MM.1S (cell line): ENCODE measurements at regions not wholly inside any gene's neighbourhood (a gene's known extent, or its start where the extent isn't known, plus 50 kb on each side); places are given as distances from the start of the nearest gene placed in this dataset.

Experiments
- DNase-seq: peaks from one replicate; pipeline ENCODE4 v3.0.0-alpha.2; 2015
- H2AFZ ChIP-seq: fragments of 300-600 bp; sonication (generic); 2 replicates; pipeline ENCODE4 v1.6.0; 2016; ENCODE audit warnings: antibody characterized with exemption, low read length
- H3F3A ChIP-seq: fragments of 300-600 bp; sonication (generic); 2 replicates; pipeline ENCODE4 v1.6.1; 2016; ENCODE audit warnings: mild to moderate bottlenecking, antibody characterized with exemption, low read length, moderate library complexity, mixed read lengths; ENCODE audit not compliant: insufficient read depth
- H3K27ac ChIP-seq: fragments of 300-600 bp; sonication (generic); 2 replicates; pipeline ENCODE4 v1.5.1; 2016; ENCODE audit warnings: mild to moderate bottlenecking, low read length
- H3K27me3 ChIP-seq: fragments of 300-600 bp; sonication (generic); replicated peaks from 2 replicates; pipeline ENCODE4 v1.6.0; 2016; ENCODE audit warnings: low read length; ENCODE audit not compliant: insufficient read depth
- H3K36me3 ChIP-seq: fragments of 300-600 bp; sonication (generic); replicated peaks from 2 replicates; pipeline ENCODE4 v1.6.1; 2016; ENCODE audit warnings: mild to moderate bottlenecking, low read length, mixed read lengths; ENCODE audit not compliant: insufficient read depth
- H3K4me1 ChIP-seq: fragments of 300-600 bp; sonication (generic); 2 replicates; pipeline ENCODE4 v1.6.1; 2016; ENCODE audit warnings: low read length, mixed read lengths
- H3K4me2 ChIP-seq: fragments of 300-600 bp; sonication (generic); 2 replicates; pipeline ENCODE4 v1.6.0; 2016; ENCODE audit warnings: low read depth, low read length
- H3K4me3 ChIP-seq: fragments of 300-600 bp; sonication (generic); 2 replicates; pipeline ENCODE4 v1.5.1; 2016; ENCODE audit warnings: low read length, mixed read lengths
- H3K79me2 ChIP-seq: fragments of 300-600 bp; sonication (generic); 2 replicates; pipeline ENCODE4 v1.6.1; 2016; ENCODE audit warnings: mixed run types, low read length, mixed read lengths
- H3K9ac ChIP-seq: fragments of 300-600 bp; sonication (generic); 2 replicates; pipeline ENCODE4 v1.6.1; 2016; ENCODE audit warnings: low read length, mixed read lengths
- H3K9me2 ChIP-seq: fragments of 300-600 bp; sonication (generic); replicated peaks from 2 replicates; pipeline ENCODE4 v1.6.1; 2016; ENCODE audit warnings: mild to moderate bottlenecking, low read length, mixed read lengths; ENCODE audit not compliant: insufficient read depth
- H3K9me3 ChIP-seq: fragments of 300-600 bp; sonication (generic); replicated peaks from 2 replicates; pipeline ENCODE4 v1.6.1; 2016; ENCODE audit warnings: mild to moderate bottlenecking, low read length, mixed read lengths; ENCODE audit not compliant: insufficient read depth
- H4K20me1 ChIP-seq: fragments of 300-600 bp; sonication (generic); 2 replicates; pipeline ENCODE4 v1.6.1; 2016; ENCODE audit warnings: mild to moderate bottlenecking, low read length, moderate library complexity, mixed read lengths; ENCODE audit not compliant: insufficient read depth
- EZH2 ChIP-seq: fragments of 300-600 bp; sonication (generic); optimal IDR thresholded peaks from 2 replicates; pipeline ENCODE3; 2017; ENCODE audit warnings: low read depth, mild to moderate bottlenecking, antibody characterized with exemption, low read length, mixed read lengths
- EZH2phosphoT487 ChIP-seq: fragments of 300-600 bp; sonication (generic); IDR thresholded peaks from 2 replicates; pipeline ENCODE4 v1.6.1; 2018; ENCODE audit warnings: antibody characterized with exemption, low read length
- TF ChIP-seq, protein P1 (sequence below): fragments of 300-600 bp; sonication (generic); IDR thresholded peaks from 2 replicates; pipeline ENCODE4 v1.5.1; 2016; ENCODE audit warnings: antibody characterized with exemption, low read length, mixed read lengths

DNA sequence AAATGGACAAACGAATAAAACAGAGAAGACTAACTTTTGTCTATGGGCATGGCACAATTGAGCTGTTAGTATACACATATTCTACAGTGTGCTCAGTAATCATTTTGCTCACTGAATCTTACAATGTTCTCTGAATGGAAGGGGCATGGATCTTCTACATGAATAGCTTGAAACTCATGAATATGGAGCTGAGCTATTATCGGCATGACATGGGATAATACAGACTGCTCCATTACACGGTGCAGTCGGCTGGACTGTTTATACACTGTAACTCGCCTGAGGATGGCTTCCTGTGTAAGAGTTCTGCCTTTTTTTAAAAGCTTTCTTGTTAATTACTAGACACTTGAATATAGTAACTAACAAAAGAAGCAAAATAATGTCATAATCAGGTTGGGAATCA is 368.5 kb upstream of the MAD2L1 start:
- no peak overlapping the region for H3K27ac ChIP-seq
- no peak overlapping the region for H3K9ac ChIP-seq
- no peaks in the 10 kb centered on the region for H3F3A ChIP-seq
- H3K4me1 ChIP-seq: peaks cover 6% of the 10 kb centered on the region; the same call in 1 of the 2 replicates
- H3K9me2 ChIP-seq: no peaks in the 10 kb centered on the region
- no peaks in the 10 kb centered on the region for H3K9me3 ChIP-seq
- TF ChIP-seq EZH2phosphoT487 (no peak), EZH2 (no peak)
- TF ChIP-seq, protein P1, sequence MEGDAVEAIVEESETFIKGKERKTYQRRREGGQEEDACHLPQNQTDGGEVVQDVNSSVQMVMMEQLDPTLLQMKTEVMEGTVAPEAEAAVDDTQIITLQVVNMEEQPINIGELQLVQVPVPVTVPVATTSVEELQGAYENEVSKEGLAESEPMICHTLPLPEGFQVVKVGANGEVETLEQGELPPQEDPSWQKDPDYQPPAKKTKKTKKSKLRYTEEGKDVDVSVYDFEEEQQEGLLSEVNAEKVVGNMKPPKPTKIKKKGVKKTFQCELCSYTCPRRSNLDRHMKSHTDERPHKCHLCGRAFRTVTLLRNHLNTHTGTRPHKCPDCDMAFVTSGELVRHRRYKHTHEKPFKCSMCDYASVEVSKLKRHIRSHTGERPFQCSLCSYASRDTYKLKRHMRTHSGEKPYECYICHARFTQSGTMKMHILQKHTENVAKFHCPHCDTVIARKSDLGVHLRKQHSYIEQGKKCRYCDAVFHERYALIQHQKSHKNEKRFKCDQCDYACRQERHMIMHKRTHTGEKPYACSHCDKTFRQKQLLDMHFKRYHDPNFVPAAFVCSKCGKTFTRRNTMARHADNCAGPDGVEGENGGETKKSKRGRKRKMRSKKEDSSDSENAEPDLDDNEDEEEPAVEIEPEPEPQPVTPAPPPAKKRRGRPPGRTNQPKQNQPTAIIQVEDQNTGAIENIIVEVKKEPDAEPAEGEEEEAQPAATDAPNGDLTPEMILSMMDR: no peak
- no peak for DNase-seq
- no peaks in the 10 kb centered on the region for H3K27me3 ChIP-seq
- no peaks in the 10 kb centered on the region for H3K79me2 ChIP-seq
- no peaks in the 10 kb centered on the region for H3K36me3 ChIP-seq
- H3K4me2 ChIP-seq: no peak overlapping the region
- no peaks in the 10 kb centered on the region for H4K20me1 ChIP-seq
- no peak overlapping the region for H3K4me3 ChIP-seq
- no peak overlapping the region for H2AFZ ChIP-seq

DNA sequence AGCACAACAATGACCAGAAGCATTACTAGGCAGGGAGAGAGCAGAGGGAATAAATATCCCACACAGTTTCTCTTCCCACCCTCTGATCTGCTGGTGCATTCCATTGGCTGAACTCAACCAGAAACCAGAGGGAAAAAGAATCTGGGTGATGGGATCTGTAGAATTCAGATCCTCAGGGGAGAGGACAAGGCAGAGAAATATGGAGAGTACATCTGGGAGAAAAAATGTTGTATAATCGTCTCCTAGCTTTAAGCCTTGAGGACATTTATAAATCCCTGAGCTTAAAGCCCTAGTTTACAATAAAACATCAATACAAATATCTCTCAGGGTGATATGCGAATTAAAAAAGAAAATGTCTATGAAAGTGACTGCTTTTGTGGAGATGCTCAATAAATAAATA is 368.1 kb upstream of the MAD2L1 start:
- Histone ChIP-seq H2AFZ (no peak overlapping the region), H3K9ac (no peak overlapping the region), H3K4me1 (peaks cover 4% of the 10 kb centered on the region; the same call in 1 of the 2 replicates), H3K27ac (no peak overlapping the region), H3K79me2 (no peaks in the 10 kb centered on the region), H3K9me3 (no peaks in the 10 kb centered on the region), H3K4me2 (no peak overlapping the region), H3K27me3 (no peaks in the 10 kb centered on the region), H3K36me3 (no peaks in the 10 kb centered on the region), H3K4me3 (no peak overlapping the region), H4K20me1 (no peaks in the 10 kb centered on the region), H3K9me2 (no peaks in the 10 kb centered on the region), H3F3A (no peaks in the 10 kb centered on the region)
- no peak for DNase-seq
- no peak for TF ChIP-seq EZH2phosphoT487
- TF ChIP-seq, protein P1: no peak
- no peak for TF ChIP-seq EZH2

DNA sequence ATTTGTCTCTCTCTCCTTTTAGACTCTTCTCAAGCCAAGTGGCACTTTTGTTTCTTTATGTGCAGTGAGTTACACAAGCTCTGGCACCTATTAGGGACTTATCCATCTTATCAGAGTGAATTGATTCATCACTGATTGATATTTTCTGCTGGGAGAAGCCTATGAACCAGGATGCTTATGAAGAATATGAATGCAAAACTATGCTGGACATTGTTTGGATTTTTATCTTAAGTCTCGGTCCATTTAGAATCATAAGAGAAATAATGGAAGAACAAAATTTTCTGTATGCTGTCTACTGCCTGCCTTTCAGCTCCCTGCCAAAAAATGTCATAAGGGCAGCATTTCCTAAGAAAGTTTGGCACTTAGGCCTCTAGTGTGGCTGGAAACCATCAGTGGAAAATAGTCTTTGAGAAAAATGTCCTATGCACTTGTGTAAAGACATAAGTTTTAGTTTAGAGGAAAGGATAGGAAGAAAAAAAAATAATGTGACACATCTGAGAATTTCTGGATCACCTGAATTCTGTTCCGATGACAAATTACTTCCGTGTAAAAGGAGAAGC is 365.7 kb upstream of the MAD2L1 start:
- Histone ChIP-seq H3K9me3 (no peaks in the 10 kb centered on the region), H3K36me3 (no peaks in the 10 kb centered on the region), H3K9me2 (no peaks in the 10 kb centered on the region), H3K4me3 (no peak overlapping the region), H3K79me2 (no peaks in the 10 kb centered on the region), H3F3A (no peaks in the 10 kb centered on the region), H4K20me1 (no peaks in the 10 kb centered on the region), H3K4me2 (no peak overlapping the region), H3K27me3 (no peaks in the 10 kb centered on the region), H3K4me1 (no peaks in the 10 kb centered on the region), H2AFZ (no peak overlapping the region), H3K9ac (no peak overlapping the region), H3K27ac (no peak overlapping the region)
- no peak for DNase-seq
- TF ChIP-seq, protein P1: no peak
- no peak for TF ChIP-seq EZH2phosphoT487
- no peak for TF ChIP-seq EZH2
